ENCODE measurements at regions not wholly inside any gene's neighbourhood (a gene's known extent, or its start where the extent isn't known, plus 50 kb on each side); places are given as distances from the start of the nearest gene placed in this dataset.

DNA sequence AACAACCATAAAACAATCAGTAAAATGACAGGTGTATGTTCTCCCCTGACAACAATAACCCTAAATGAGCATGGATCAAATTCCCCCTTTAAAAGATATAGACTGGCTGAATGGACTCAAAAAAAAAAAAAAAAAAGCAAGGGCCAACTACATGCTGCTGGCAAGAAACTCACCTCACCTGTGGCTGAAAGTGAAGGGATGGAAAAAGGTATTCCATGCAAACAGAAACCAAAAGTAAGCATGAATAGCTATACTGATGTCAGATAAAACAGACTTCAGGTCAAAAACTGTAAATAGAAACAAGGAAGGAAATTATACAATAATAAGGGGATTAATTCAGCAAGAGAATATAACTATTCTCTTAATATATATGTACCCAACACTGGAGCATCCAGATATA lies 54.2 kb upstream of the SSBP2 start:
- H3K9me2 ChIP-seq (ENCODE audit: insufficient read depth) = peaks cover 4% of the 10 kb centered on the region; the same call in 1 of the 2 replicates
- no peak for DNase-seq (ENCODE audit: low spot score)
- H3F3A ChIP-seq (replicated peaks; ENCODE audit: low read depth) = no peaks in the 10 kb centered on the region
- Mint-ChIP-seq H3K27ac (no peak overlapping the region), H3K9me3 (peaks cover 17% of the 10 kb centered on the region), H3K4me1 (peaks cover 3% of the 10 kb centered on the region), H3K36me3 (ENCODE audit: low read depth) (peaks cover 9% of the 10 kb centered on the region; the same call in 2 of the 3 replicates), H3K4me3 (no peak overlapping the region), H3K27me3 (ENCODE audit: insufficient read depth, low read depth, poor library complexity) (peaks cover 4% of the 10 kb centered on the region)
- TF ChIP-seq ZNF331 (CRISPR knock-in tag; IDR thresholded peaks at IDR 0.05; ENCODE audit: low read depth) (no peak), EZH2 (IDR thresholded peaks at IDR 0.05; ENCODE audit: low read depth, unreplicated experiment) (no peak), POLR2AphosphoS5 (IDR thresholded peaks at IDR 0.05; ENCODE audit: low read depth) (no peak), NANOG (IDR thresholded peaks at IDR 0.05; ENCODE audit: borderline replicate concordance) (no peak)
- no peak for ATAC-seq
- H3K27ac ChIP-seq (ENCODE audit: low read depth) = no peak overlapping the region
- no peaks in the 10 kb centered on the region for H3K27me3 ChIP-seq (ENCODE audit: insufficient read depth)
- no peaks in the 10 kb centered on the region for H4K20me1 ChIP-seq (replicated peaks; ENCODE audit: insufficient read depth)
- H3K79me2 ChIP-seq (replicated peaks; ENCODE audit: insufficient read depth) = no peaks in the 10 kb centered on the region
- no peaks in the 10 kb centered on the region for H3K4me1 ChIP-seq (ENCODE audit: insufficient read depth)
- H2AFZ ChIP-seq = no peak overlapping the region
- no peak overlapping the region for H3K4me3 ChIP-seq
- no peaks in the 10 kb centered on the region for H3K36me3 ChIP-seq (ENCODE audit: insufficient read depth)
- no peak overlapping the region for H3K4me2 ChIP-seq

DNA sequence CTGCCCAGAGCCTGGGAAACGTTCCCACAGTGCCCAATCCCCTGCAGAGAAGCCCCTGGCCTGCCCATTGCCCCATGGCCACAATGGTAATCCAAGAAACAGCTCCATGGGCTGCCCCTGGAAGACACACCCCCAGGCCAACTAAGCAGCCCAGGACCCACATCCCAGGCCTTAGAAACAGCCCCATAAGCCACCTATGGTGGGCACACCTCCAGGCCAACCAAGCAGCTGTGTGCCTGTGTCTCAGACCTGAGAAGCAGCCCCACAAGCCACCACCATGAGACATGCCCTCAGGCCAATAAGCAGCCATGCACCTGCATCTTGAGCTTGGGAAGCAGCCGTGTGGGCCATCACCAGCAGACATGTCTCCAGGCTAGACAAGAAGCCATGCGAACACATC lies 52.9 kb upstream of the SSBP2 start:
- Mint-ChIP-seq H3K9me3 (peaks cover 17% of the 10 kb centered on the region), H3K4me3 (no peak overlapping the region), H3K27ac (no peak overlapping the region), H3K4me1 (peaks cover 3% of the 10 kb centered on the region), H3K36me3 (ENCODE audit: low read depth) (peaks cover 9% of the 10 kb centered on the region; the same call in 2 of the 3 replicates), H3K27me3 (ENCODE audit: insufficient read depth, low read depth, poor library complexity) (peaks cover 4% of the 10 kb centered on the region)
- H3K4me3 ChIP-seq = no peak overlapping the region
- peaks cover 4% of the 10 kb centered on the region; the same call in 1 of the 2 replicates for H3K9me2 ChIP-seq (ENCODE audit: insufficient read depth)
- no peak overlapping the region for H2AFZ ChIP-seq
- no peaks in the 10 kb centered on the region for H3K79me2 ChIP-seq (replicated peaks; ENCODE audit: insufficient read depth)
- H3K27ac ChIP-seq (ENCODE audit: low read depth) = no peak overlapping the region
- ATAC-seq = no peak
- H3K27me3 ChIP-seq (ENCODE audit: insufficient read depth) = no peaks in the 10 kb centered on the region
- no peaks in the 10 kb centered on the region for H3F3A ChIP-seq (replicated peaks; ENCODE audit: low read depth)
- DNase-seq (ENCODE audit: low spot score) = no peak
- TF ChIP-seq POLR2AphosphoS5 (IDR thresholded peaks at IDR 0.05; ENCODE audit: low read depth) (no peak), EZH2phosphoT487 (IDR thresholded peaks at IDR 0.05; ENCODE audit: unreplicated experiment) (no peak), EZH2 (IDR thresholded peaks at IDR 0.05; ENCODE audit: low read depth, unreplicated experiment) (no peak), JUNB (IDR thresholded peaks at IDR 0.05; ENCODE audit: unreplicated experiment) (no peak), CREB1 (CRISPR knock-in tag; IDR thresholded peaks at IDR 0.05; ENCODE audit: low read depth) (no peak), ZNF331 (CRISPR knock-in tag; IDR thresholded peaks at IDR 0.05; ENCODE audit: low read depth) (no peak)
- TF ChIP-seq, protein P1, sequence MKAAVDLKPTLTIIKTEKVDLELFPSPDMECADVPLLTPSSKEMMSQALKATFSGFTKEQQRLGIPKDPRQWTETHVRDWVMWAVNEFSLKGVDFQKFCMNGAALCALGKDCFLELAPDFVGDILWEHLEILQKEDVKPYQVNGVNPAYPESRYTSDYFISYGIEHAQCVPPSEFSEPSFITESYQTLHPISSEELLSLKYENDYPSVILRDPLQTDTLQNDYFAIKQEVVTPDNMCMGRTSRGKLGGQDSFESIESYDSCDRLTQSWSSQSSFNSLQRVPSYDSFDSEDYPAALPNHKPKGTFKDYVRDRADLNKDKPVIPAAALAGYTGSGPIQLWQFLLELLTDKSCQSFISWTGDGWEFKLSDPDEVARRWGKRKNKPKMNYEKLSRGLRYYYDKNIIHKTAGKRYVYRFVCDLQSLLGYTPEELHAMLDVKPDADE (IDR thresholded peaks at IDR 0.05) = no peak
- TF ChIP-seq, protein P2, sequence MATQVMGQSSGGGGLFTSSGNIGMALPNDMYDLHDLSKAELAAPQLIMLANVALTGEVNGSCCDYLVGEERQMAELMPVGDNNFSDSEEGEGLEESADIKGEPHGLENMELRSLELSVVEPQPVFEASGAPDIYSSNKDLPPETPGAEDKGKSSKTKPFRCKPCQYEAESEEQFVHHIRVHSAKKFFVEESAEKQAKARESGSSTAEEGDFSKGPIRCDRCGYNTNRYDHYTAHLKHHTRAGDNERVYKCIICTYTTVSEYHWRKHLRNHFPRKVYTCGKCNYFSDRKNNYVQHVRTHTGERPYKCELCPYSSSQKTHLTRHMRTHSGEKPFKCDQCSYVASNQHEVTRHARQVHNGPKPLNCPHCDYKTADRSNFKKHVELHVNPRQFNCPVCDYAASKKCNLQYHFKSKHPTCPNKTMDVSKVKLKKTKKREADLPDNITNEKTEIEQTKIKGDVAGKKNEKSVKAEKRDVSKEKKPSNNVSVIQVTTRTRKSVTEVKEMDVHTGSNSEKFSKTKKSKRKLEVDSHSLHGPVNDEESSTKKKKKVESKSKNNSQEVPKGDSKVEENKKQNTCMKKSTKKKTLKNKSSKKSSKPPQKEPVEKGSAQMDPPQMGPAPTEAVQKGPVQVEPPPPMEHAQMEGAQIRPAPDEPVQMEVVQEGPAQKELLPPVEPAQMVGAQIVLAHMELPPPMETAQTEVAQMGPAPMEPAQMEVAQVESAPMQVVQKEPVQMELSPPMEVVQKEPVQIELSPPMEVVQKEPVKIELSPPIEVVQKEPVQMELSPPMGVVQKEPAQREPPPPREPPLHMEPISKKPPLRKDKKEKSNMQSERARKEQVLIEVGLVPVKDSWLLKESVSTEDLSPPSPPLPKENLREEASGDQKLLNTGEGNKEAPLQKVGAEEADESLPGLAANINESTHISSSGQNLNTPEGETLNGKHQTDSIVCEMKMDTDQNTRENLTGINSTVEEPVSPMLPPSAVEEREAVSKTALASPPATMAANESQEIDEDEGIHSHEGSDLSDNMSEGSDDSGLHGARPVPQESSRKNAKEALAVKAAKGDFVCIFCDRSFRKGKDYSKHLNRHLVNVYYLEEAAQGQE (IDR thresholded peaks at IDR 0.05; ENCODE audit: unreplicated experiment) = no peak
- H3K4me1 ChIP-seq (ENCODE audit: insufficient read depth) = no peaks in the 10 kb centered on the region
- H3K4me2 ChIP-seq = no peak overlapping the region
- no peaks in the 10 kb centered on the region for H3K36me3 ChIP-seq (ENCODE audit: insufficient read depth)
- no peaks in the 10 kb centered on the region for H4K20me1 ChIP-seq (replicated peaks; ENCODE audit: insufficient read depth)

Measured in GM23338 (cell line).